Mucosa of rectum (tissue), 2 donors: ENCODE measurements at regions not wholly inside any gene's neighbourhood (a gene's known extent, or its start where the extent isn't known, plus 50 kb on each side); places are given as distances from the start of the nearest gene placed in this dataset.

Experiments used
- H3K27ac ChIP-seq, 2 donors: one replicate each; pipeline ENCODE4 v1.7.0; 2013; ENCODE audit warnings: inconsistent platforms in 2 of 2, low read depth in 2 of 2, low read length in 2 of 2
- H3K27me3 ChIP-seq, 2 donors: one replicate each; pipeline ENCODE4 v1.7.0; 2013; ENCODE audit warnings: low read length in 2 of 2; ENCODE audit not compliant: control insufficient read depth in 2 of 2, insufficient read depth in 2 of 2
- H3K36me3 ChIP-seq, 2 donors: one replicate each; pipeline ENCODE4 v1.7.0; 2013; ENCODE audit warnings: low read length in 2 of 2; ENCODE audit not compliant: control insufficient read depth in 2 of 2, insufficient read depth in 2 of 2
- H3K4me1 ChIP-seq, 2 donors: one replicate each; pipeline ENCODE4 v1.7.0; 2013; ENCODE audit warnings: low read length in 2 of 2, mild to moderate bottlenecking in 1 of 2; ENCODE audit not compliant: control insufficient read depth in 2 of 2, insufficient read depth in 2 of 2
- H3K4me3 ChIP-seq, 2 donors: one replicate each; pipeline ENCODE4 v1.7.0; 2013; ENCODE audit warnings: low read length in 2 of 2
- H3K9ac ChIP-seq, 2 donors: one replicate each; pipeline ENCODE4 v1.7.0; 2013; ENCODE audit warnings: low read length in 2 of 2, low read depth in 1 of 2, mild to moderate bottlenecking in 1 of 2
- H3K9me3 ChIP-seq, 2 donors: one replicate each; pipeline ENCODE4 v1.7.0; 2013; ENCODE audit warnings: low read length in 2 of 2; ENCODE audit not compliant: control insufficient read depth in 2 of 2
- donor health status: healthy.
- donor health status: Normal muscosa, but diverticular disease.

DNA sequence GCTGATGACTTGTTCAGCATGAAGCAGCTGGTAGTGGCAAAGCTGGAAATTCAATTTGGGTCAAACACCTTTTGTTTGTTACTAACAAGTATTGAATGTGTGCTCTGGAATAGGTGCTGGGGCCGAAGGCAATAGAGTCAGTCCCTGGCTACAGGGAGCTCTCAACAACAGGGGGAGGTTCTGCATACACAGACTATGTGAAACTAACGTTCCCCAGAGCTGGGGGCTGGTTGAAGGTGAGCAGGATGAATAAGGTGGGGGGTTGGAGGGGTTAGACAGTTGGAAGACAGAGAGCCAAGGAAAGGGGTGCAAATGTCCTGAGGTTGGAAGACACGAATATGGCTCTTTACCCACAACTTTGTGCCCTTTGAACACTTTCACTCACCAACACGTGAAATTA is 84.1 kb upstream of the PLPP4 start:
- Histone ChIP-seq H3K4me1 (no peaks in the 10 kb centered on the region), H3K27me3 (no peaks in the 10 kb centered on the region), H3K9ac (no peak overlapping the region), H3K27ac (no peak overlapping the region), H3K4me3 (no peak overlapping the region), H3K36me3 (no peaks in the 10 kb centered on the region), H3K9me3 (no peaks in the 10 kb centered on the region)

DNA sequence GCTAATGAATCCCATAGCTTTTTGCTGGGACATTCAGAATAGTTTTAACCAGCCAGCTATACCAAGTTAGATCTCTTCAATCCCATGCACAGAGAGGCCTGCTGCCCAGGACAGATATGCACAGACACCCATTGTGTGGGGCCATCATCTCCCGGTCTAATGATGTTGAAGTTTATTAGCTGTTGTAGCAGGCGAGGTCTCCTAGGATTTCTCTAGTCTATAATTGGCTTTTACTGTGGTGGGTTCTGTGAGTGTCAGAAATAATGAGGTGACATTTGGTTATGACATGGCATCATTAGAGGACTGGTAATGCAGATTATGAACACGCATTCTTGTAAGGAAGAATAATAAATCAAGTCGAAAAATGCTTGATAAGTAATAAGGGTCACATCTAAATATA is 81.4 kb upstream of the PLPP4 start:
- Histone ChIP-seq H3K36me3 (no peaks in the 10 kb centered on the region), H3K27ac (no peak overlapping the region), H3K27me3 (no peaks in the 10 kb centered on the region), H3K4me1 (no peaks in the 10 kb centered on the region), H3K4me3 (no peak overlapping the region), H3K9ac (no peak overlapping the region), H3K9me3 (no peaks in the 10 kb centered on the region)

DNA sequence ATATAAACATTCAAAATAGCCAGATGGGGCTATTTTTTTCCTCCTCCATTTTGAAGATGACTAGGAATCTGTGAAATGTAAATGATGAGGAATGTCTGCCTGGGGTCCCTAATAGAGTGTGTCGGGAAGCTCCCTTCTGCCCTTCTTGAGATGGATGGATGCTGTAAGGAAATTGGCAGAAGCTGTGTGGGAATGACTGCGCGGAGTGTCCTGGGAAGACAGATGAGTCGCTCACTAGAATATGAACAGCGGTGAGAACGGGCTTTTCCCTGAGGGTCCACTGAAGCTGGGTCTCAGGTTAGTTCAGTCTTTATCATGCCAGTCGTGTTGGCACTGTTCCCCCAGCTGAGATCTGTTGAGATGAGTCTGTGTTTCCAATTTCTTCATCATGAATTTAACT is 75.1 kb upstream of the PLPP4 start:
- H3K27me3 ChIP-seq: no peaks in the 10 kb centered on the region
- H3K4me1 ChIP-seq: no peaks in the 10 kb centered on the region
- no peaks in the 10 kb centered on the region for H3K36me3 ChIP-seq
- no peak overlapping the region for H3K27ac ChIP-seq
- no peak overlapping the region for H3K9ac ChIP-seq
- H3K4me3 ChIP-seq: no peak overlapping the region
- H3K9me3 ChIP-seq: no peaks in the 10 kb centered on the region

DNA sequence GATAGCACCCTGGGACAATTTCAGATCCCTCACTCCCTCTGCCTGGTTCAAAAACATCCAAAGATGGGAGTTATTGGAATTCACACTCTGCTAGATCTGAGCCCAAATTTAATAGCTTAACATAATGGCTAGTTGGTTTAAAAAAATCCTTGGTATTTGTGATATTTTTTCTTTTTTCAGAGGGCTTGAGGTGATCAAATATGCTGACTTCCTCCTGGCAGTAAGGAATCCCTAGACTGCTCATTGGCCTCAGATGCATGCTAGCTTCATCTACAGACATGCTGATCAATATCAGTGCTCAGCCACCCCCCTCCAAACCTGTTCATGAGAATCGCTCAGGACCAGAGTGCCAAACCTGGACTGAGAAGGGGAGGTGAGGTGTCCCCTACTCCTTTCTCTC is 74.7 kb upstream of the PLPP4 start:
- H3K9ac ChIP-seq: no peak overlapping the region
- no peak overlapping the region for H3K4me3 ChIP-seq

DNA sequence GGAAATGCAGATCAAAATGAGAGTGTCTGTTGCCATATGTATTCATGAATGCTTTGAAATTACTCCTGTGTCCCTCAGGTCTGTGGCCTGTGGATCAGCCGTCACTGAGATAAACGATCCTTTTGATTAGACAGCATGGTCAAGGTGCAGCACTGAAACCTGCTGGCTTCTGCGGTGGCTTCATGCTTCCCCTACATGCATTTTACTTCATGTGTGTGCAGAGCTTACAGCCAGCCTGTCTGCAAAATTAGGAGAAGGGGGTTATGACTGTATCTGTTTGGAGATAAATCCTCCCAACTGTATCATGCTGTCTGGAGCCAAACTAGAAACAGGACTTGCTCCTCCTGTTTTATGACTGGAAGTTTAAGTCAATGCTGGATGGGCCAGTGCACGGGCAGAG is 71.0 kb upstream of the PLPP4 start:
- H3K27ac ChIP-seq: no peak overlapping the region
- no peak overlapping the region for H3K4me3 ChIP-seq
- H3K9ac ChIP-seq: no peak overlapping the region
- no peaks in the 10 kb centered on the region for H3K4me1 ChIP-seq
- no peaks in the 10 kb centered on the region for H3K27me3 ChIP-seq
- H3K36me3 ChIP-seq: no peaks in the 10 kb centered on the region
- no peaks in the 10 kb centered on the region for H3K9me3 ChIP-seq

More for the DNA sequence above, 74.7 kb upstream of the PLPP4 start:
- no peaks in the 10 kb centered on the region for H3K36me3 ChIP-seq
- H3K27ac ChIP-seq: no peak overlapping the region
- no peaks in the 10 kb centered on the region for H3K27me3 ChIP-seq
- no peaks in the 10 kb centered on the region for H3K4me1 ChIP-seq
- H3K9me3 ChIP-seq: no peaks in the 10 kb centered on the region

DNA sequence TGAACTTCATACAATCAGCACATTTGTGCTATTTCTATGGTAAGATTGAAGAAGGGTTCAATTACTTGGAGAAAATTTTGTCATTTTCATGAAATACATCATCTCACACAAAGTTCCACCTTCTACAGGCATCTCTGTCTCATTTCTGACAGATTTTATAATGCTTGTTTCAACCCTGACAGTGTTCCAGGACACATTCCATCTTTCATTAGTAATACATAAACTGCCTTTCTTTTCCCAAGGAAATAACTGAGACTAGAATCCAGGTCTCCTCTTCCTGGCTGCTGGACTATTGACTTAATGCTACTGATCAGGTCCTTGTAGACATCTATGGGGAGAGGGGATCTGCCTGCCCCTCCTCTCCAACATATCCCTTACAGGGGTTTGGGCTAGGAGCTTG is 70.1 kb upstream of the PLPP4 start:
- Histone ChIP-seq H3K9ac (no peak overlapping the region), H3K27ac (no peak overlapping the region), H3K4me3 (no peak overlapping the region), H3K27me3 (no peaks in the 10 kb centered on the region), H3K36me3 (no peaks in the 10 kb centered on the region), H3K4me1 (no peaks in the 10 kb centered on the region), H3K9me3 (no peaks in the 10 kb centered on the region)

DNA sequence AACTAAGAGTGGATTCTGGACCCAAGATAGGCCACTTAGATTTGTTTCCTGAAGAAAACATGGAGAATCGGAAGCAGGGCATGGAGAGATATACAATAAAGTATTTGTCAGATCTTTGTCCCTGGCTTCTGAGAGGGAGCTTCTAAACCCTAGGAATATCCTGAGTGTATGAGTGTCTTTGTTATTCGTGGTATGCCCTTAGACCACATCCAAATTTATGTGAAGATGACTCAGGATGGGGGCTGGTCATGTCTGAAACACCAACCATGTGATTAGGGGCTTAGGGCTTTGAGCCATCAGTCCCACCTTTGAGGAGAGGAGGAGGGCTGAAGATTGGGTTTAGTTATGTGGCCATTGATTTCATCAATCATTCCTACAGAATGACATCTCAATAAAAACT is 69.7 kb upstream of the PLPP4 start:
- H3K36me3 ChIP-seq: no peaks in the 10 kb centered on the region
- H3K4me1 ChIP-seq: peaks cover 0 to 3% of the 10 kb centered on the region in 2 donors
- no peak overlapping the region for H3K9ac ChIP-seq
- no peak overlapping the region for H3K27ac ChIP-seq
- no peaks in the 10 kb centered on the region for H3K27me3 ChIP-seq
- no peak overlapping the region for H3K4me3 ChIP-seq
- no peaks in the 10 kb centered on the region for H3K9me3 ChIP-seq

DNA sequence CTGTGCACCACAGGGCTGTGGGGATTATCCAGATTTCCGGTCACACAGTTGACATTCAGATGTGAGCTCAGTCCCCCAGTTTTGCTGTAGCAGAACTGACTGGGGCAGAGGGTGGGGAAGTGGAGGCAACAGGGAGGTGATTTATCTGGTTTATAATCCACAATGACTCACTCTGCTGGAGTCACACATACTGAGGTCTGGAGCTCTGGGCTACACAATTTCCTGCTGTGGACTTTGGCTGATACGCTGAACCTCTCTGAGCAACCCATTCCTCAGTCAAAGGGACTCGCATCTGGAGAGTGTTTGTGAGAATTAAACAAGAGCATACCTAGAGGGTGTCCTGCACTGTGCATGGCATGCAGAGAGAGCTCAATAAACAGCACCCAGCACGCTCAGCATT is 64.8 kb upstream of the PLPP4 start:
- Histone ChIP-seq H3K27ac (no peak overlapping the region), H3K9ac (no peak overlapping the region), H3K4me1 (peaks cover 0 to 5% of the 10 kb centered on the region in 2 donors), H3K4me3 (no peak overlapping the region), H3K9me3 (no peaks in the 10 kb centered on the region), H3K27me3 (no peaks in the 10 kb centered on the region), H3K36me3 (no peaks in the 10 kb centered on the region)

DNA sequence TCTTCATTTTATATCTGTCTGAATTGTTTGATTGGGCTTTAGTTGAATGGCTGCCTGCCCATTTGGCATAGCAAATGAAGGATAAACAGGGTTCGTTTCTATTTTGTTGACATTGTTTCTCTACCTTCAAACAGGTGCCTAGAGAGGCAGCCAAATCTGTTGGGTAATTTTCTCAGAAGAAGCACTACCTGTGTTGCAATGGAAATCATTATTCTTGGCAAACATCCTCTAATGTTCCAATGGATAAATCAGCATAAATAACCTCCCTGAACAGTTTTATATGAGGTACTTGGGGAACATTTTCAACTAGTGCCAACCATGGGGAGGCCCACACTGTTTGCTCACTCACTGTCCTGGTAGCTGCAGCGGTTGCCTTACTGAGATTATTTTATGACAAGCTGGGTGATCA is 64.4 kb upstream of the PLPP4 start:
- H3K4me3 ChIP-seq: no peak overlapping the region
- no peaks in the 10 kb centered on the region for H3K9me3 ChIP-seq
- peaks cover 0 to 5% of the 10 kb centered on the region in 2 donors for H3K4me1 ChIP-seq
- H3K27me3 ChIP-seq: no peaks in the 10 kb centered on the region
- H3K27ac ChIP-seq: no peak overlapping the region
- H3K36me3 ChIP-seq: no peaks in the 10 kb centered on the region
- no peak overlapping the region for H3K9ac ChIP-seq

DNA sequence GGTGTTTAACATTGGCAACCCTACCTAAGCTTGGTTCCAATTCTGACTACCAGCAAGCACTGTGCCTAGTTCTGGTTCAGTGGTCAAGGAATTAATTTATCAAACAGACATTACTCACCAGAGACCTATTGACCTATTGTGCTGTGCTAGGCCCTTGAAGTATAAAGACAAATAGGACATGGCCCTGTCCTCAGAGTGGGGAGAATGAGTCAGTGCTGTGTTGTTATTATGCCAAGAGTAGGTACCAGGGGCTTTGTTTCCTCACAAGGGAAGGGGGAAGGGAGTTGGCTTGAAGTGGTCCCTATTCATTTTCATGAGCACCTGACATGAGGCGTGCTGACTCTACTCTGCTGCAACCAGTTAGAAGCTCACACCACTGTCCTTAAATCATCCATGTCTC is 62.6 kb upstream of the PLPP4 start:
- no peak overlapping the region for H3K4me3 ChIP-seq
- H3K9me3 ChIP-seq: no peaks in the 10 kb centered on the region
- peaks cover 0 to 5% of the 10 kb centered on the region in 2 donors for H3K4me1 ChIP-seq
- no peak overlapping the region for H3K27ac ChIP-seq
- H3K27me3 ChIP-seq: no peaks in the 10 kb centered on the region
- no peaks in the 10 kb centered on the region for H3K36me3 ChIP-seq
- H3K9ac ChIP-seq: no peak overlapping the region

DNA sequence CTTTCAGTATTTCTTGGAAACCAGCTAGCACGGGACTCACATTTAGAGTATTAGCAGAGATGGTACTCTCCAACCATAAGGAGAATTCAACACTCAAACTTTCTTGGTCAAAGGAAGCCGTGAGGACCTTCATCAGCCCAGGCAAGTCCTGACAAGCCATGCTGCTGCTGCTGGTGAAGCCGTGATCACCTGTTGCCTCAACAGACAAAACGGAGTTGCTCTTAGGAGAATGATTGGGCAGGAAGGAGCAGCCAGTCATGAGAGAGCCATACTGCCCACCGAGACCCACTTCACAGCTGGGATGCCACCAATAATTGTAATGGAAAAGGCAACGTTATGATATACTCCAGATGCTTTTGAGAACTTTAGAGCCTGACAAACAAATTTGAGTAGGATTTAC is 60.8 kb upstream of the PLPP4 start:
- Histone ChIP-seq H3K27me3 (no peaks in the 10 kb centered on the region), H3K27ac (no peak overlapping the region), H3K9me3 (no peaks in the 10 kb centered on the region), H3K9ac (no peak overlapping the region), H3K4me1 (peaks cover 0 to 5% of the 10 kb centered on the region in 2 donors), H3K36me3 (no peaks in the 10 kb centered on the region), H3K4me3 (no peak overlapping the region)
